Liver (tissue), 8 donors: ENCODE measurements at regions not wholly inside any gene's neighbourhood (a gene's known extent, or its start where the extent isn't known, plus 50 kb on each side); places are given as distances from the start of the nearest gene placed in this dataset.

Experiments
- DNase-seq: peaks from one replicate; pipeline ENCODE4 v3.0.0-alpha.2; 2017; ENCODE audit warnings: low spot score
- H3K27ac ChIP-seq, 2 donors: one replicate each; pipeline ENCODE4 v1.7.0; 2013; ENCODE audit warnings: inconsistent platforms in 2 of 2, low read length in 2 of 2, control low read depth in 1 of 2, low read depth in 1 of 2, mild to moderate bottlenecking in 1 of 2
- H3K27me3 ChIP-seq, 4 donors: one replicate each; pipeline versions ENCODE4 v1.6.1 to v1.7.0; 2013; ENCODE audit warnings: low read length in 3 of 4, inconsistent platforms in 1 of 4, mild to moderate bottlenecking in 1 of 4, moderate library complexity in 1 of 4; ENCODE audit not compliant: control insufficient read depth in 4 of 4, insufficient read depth in 4 of 4
- H3K36me3 ChIP-seq, 4 donors: one replicate each; pipeline versions ENCODE4 v1.6.1 to v1.7.0; 2013; ENCODE audit warnings: low read length in 3 of 4, mild to moderate bottlenecking in 3 of 4, low read depth in 1 of 4, moderate library complexity in 1 of 4; ENCODE audit not compliant: control insufficient read depth in 4 of 4, insufficient read depth in 3 of 4
- H3K4me1 ChIP-seq, 4 donors: one replicate each; pipeline versions ENCODE4 v1.6.1 to v1.7.0; 2013; ENCODE audit warnings: low read length in 3 of 4, mild to moderate bottlenecking in 3 of 4, moderate library complexity in 1 of 4; ENCODE audit not compliant: control insufficient read depth in 4 of 4, insufficient read depth in 4 of 4
- H3K4me3 ChIP-seq, 3 donors: one replicate each; pipeline versions ENCODE4 v1.6.1 to v1.7.0; 2013; ENCODE audit warnings: low read length in 3 of 3, control low read depth in 1 of 3, low read depth in 1 of 3, mild to moderate bottlenecking in 1 of 3
- H3K9ac ChIP-seq, 2 donors: one replicate each; pipeline ENCODE4 v1.7.0; 2013; ENCODE audit warnings: low read length in 2 of 2, mild to moderate bottlenecking in 2 of 2, moderate library complexity in 2 of 2, control low read depth in 1 of 2, low read depth in 1 of 2
- H3K9me3 ChIP-seq, 4 donors: one replicate each; pipeline versions ENCODE4 v1.6.1 to v1.7.0; 2013; ENCODE audit warnings: low read length in 3 of 4; ENCODE audit not compliant: control insufficient read depth in 4 of 4
- EGR1 ChIP-seq, 2 donors: IDR thresholded peaks; 2 replicates each; pipeline ENCODE4 v1.6.1; 2016 to 2018; ENCODE audit warnings: antibody characterized with exemption in 2 of 2, low read depth in 2 of 2
- FOXA1 ChIP-seq: IDR thresholded peaks from 2 replicates; pipeline ENCODE4 v1.6.1; 2016; ENCODE audit warnings: antibody characterized with exemption
- GABPA ChIP-seq, 2 donors: IDR thresholded peaks in 1 of 2; conservative IDR thresholded peaks in 1 of 2; 2 replicates each; pipeline ENCODE4 v1.6.1; 2016; ENCODE audit warnings: antibody characterized with exemption in 2 of 2, mild to moderate bottlenecking in 1 of 2, moderate library complexity in 1 of 2
- HNF4G ChIP-seq: IDR thresholded peaks from 2 replicates; pipeline ENCODE4 v1.6.1; 2016; ENCODE audit warnings: antibody characterized with exemption
- JUND ChIP-seq, 2 donors: IDR thresholded peaks; 2 replicates each; pipeline ENCODE4 v1.6.1; 2016; ENCODE audit warnings: antibody characterized with exemption in 2 of 2
- NR2F2 ChIP-seq: IDR thresholded peaks from 2 replicates; pipeline ENCODE4 v1.6.1; 2016; ENCODE audit warnings: antibody characterized with exemption
- RAD21 ChIP-seq, 2 donors: IDR thresholded peaks; 2 replicates each; pipeline ENCODE4 v1.6.1; 2016; ENCODE audit warnings: antibody characterized with exemption in 2 of 2, mild to moderate bottlenecking in 2 of 2
- RXRA ChIP-seq, 2 donors: IDR thresholded peaks; 2 replicates each; pipeline ENCODE4 v1.6.1; 2017 to 2018; ENCODE audit warnings: antibody characterized with exemption in 2 of 2, mild to moderate bottlenecking in 1 of 2
- SP1 ChIP-seq: IDR thresholded peaks from 2 replicates; pipeline ENCODE4 v1.6.1; 2018; ENCODE audit warnings: antibody characterized with exemption, mild to moderate bottlenecking
- TAF1 ChIP-seq: conservative IDR thresholded peaks from 2 replicates; pipeline ENCODE4 v1.6.1; 2016; ENCODE audit warnings: antibody characterized with exemption, mild to moderate bottlenecking
- YY1 ChIP-seq: IDR thresholded peaks from 2 replicates; pipeline ENCODE4 v1.6.1; 2016; ENCODE audit warnings: antibody characterized with exemption, mild to moderate bottlenecking
- WGBS: extraction: QIAGEN DNeasy Blood & Tissue Kit; methylation state at CpG from one replicate; pipeline ENCODE4 v1.1.7; 2013; 5-methylcytosine and 5-hydroxymethylcytosine counted together
- TF ChIP-seq, protein P1 (sequence below): IDR thresholded peaks from 2 replicates; pipeline ENCODE4 v1.6.1; 2016; ENCODE audit warnings: antibody characterized with exemption
- TF ChIP-seq, protein P2 (sequence below): IDR thresholded peaks from 2 replicates; pipeline ENCODE4 v1.6.1; 2016; ENCODE audit warnings: antibody characterized with exemption
- TF ChIP-seq, protein P3 (sequence below): IDR thresholded peaks from 2 replicates; pipeline ENCODE4 v1.6.1; 2016; ENCODE audit warnings: antibody characterized with exemption, mild to moderate bottlenecking
- TF ChIP-seq, protein P4 (sequence below): fragments of 150-350 bp; IDR thresholded peaks from 2 replicates; pipeline ENCODE4 v1.5.1; 2017; ENCODE audit warnings: improper control_type of control experiment, low read depth, low read length; ENCODE audit not compliant: missing input control
- donor health status: healthy.
- donor health status: healthy.
- donor health status: healthy.
- donor health status: healthy.
- donor health status: healthy.

DNA sequence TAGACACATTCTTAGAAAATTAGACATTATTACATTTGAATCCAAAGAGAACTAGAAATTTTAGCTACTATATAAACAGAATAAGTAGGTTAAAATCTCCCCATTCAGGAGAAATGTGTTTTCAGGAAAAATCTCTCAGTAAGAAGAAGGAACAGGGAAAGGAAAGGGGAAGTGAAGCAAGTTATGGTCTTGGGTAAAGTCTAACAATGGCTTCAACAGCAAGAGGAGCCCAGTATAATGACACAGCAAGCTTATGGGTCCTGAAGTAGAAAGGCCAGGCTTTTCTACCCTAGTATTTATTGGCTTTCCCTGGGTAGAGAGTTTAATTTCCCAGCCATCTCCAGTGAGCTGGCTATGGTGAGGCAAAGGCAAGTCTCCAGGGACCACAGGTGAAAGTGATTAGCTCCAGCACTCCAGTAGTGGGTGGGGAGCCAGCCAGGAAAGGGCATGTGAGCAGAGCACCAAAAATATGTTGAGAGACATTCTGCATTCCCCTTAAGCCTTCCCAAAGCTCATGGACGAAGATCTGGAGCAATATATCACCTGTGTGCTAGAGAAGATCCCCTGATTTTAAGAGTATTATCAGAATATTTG, 981.7 kb downstream of the NR2F1-AS1 start:
- no peak overlapping the region for H3K27ac ChIP-seq
- H3K4me1 ChIP-seq = no peaks in the 10 kb centered on the region
- no peak overlapping the region for H3K4me3 ChIP-seq
- no peak overlapping the region for H3K9ac ChIP-seq
- DNase-seq = no peak
- TF ChIP-seq YY1 (no peak), FOXA1 (no peak), TAF1 (no peak), JUND (IDR thresholded peaks at IDR 0.05) (no peak), EGR1 (IDR thresholded peaks at IDR 0.05; ENCODE audit: low read depth in 2 of 2) (no peak), HNF4G (no peak), GABPA (IDR thresholded peaks at IDR 0.05 in 1 of 2, conservative IDR thresholded peaks at IDR 0.05 in 1 of 2) (no peak), SP1 (no peak), RAD21 (IDR thresholded peaks at IDR 0.05) (no peak), RXRA (IDR thresholded peaks at IDR 0.05) (no peak), NR2F2 (no peak)
- TF ChIP-seq, protein P1, sequence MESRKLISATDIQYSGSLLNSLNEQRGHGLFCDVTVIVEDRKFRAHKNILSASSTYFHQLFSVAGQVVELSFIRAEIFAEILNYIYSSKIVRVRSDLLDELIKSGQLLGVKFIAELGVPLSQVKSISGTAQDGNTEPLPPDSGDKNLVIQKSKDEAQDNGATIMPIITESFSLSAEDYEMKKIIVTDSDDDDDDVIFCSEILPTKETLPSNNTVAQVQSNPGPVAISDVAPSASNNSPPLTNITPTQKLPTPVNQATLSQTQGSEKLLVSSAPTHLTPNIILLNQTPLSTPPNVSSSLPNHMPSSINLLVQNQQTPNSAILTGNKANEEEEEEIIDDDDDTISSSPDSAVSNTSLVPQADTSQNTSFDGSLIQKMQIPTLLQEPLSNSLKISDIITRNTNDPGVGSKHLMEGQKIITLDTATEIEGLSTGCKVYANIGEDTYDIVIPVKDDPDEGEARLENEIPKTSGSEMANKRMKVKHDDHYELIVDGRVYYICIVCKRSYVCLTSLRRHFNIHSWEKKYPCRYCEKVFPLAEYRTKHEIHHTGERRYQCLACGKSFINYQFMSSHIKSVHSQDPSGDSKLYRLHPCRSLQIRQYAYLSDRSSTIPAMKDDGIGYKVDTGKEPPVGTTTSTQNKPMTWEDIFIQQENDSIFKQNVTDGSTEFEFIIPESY = no peak
- TF ChIP-seq, protein P2, sequence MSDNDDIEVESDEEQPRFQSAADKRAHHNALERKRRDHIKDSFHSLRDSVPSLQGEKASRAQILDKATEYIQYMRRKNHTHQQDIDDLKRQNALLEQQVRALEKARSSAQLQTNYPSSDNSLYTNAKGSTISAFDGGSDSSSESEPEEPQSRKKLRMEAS = no peak
- TF ChIP-seq, protein P3, sequence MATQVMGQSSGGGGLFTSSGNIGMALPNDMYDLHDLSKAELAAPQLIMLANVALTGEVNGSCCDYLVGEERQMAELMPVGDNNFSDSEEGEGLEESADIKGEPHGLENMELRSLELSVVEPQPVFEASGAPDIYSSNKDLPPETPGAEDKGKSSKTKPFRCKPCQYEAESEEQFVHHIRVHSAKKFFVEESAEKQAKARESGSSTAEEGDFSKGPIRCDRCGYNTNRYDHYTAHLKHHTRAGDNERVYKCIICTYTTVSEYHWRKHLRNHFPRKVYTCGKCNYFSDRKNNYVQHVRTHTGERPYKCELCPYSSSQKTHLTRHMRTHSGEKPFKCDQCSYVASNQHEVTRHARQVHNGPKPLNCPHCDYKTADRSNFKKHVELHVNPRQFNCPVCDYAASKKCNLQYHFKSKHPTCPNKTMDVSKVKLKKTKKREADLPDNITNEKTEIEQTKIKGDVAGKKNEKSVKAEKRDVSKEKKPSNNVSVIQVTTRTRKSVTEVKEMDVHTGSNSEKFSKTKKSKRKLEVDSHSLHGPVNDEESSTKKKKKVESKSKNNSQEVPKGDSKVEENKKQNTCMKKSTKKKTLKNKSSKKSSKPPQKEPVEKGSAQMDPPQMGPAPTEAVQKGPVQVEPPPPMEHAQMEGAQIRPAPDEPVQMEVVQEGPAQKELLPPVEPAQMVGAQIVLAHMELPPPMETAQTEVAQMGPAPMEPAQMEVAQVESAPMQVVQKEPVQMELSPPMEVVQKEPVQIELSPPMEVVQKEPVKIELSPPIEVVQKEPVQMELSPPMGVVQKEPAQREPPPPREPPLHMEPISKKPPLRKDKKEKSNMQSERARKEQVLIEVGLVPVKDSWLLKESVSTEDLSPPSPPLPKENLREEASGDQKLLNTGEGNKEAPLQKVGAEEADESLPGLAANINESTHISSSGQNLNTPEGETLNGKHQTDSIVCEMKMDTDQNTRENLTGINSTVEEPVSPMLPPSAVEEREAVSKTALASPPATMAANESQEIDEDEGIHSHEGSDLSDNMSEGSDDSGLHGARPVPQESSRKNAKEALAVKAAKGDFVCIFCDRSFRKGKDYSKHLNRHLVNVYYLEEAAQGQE = no peak
- TF ChIP-seq, protein P4, sequence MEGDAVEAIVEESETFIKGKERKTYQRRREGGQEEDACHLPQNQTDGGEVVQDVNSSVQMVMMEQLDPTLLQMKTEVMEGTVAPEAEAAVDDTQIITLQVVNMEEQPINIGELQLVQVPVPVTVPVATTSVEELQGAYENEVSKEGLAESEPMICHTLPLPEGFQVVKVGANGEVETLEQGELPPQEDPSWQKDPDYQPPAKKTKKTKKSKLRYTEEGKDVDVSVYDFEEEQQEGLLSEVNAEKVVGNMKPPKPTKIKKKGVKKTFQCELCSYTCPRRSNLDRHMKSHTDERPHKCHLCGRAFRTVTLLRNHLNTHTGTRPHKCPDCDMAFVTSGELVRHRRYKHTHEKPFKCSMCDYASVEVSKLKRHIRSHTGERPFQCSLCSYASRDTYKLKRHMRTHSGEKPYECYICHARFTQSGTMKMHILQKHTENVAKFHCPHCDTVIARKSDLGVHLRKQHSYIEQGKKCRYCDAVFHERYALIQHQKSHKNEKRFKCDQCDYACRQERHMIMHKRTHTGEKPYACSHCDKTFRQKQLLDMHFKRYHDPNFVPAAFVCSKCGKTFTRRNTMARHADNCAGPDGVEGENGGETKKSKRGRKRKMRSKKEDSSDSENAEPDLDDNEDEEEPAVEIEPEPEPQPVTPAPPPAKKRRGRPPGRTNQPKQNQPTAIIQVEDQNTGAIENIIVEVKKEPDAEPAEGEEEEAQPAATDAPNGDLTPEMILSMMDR = no peak
- no peaks in the 10 kb centered on the region for H3K9me3 ChIP-seq
- WGBS = 81% methylated on average over 1 of the region's 1 CpG
- no peaks in the 10 kb centered on the region for H3K27me3 ChIP-seq
- H3K36me3 ChIP-seq = no peaks in the 10 kb centered on the region

DNA sequence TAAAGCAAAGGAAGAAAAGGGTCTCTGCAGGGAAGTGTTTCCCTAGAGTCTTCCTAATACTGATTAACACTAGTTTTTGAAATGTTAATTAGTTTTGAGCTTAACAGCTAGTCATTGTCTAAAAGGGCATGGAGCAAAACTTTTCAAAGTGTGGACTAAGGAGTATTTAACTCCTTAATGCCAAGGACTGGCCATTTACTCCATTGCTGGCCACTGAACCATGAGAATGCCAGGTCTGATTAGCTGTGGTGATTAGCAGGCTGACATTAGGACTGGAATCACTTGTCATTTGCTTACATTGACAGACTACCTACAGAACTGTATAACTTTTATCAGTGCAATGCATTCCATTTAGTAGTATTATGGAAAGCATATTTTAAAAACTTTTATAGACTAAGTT, 987.0 kb downstream of the NR2F1-AS1 start:
- Histone ChIP-seq H3K9me3 (no peaks in the 10 kb centered on the region), H3K36me3 (no peaks in the 10 kb centered on the region), H3K4me3 (no peak overlapping the region), H3K27ac (no peak overlapping the region), H3K27me3 (no peaks in the 10 kb centered on the region), H3K4me1 (no peaks in the 10 kb centered on the region), H3K9ac (no peak overlapping the region)
- no peak for DNase-seq
- TF ChIP-seq RXRA (IDR thresholded peaks at IDR 0.05) (no peak), SP1 (no peak)
